A549 (cell line): ENCODE measurements at regions not wholly inside any gene's neighbourhood (a gene's known extent, or its start where the extent isn't known, plus 50 kb on each side); places are given as distances from the start of the nearest gene placed in this dataset.

Source experiments
- ATAC-seq, 2 experiments: fragments of 200-7000 bp in 1 of 2; fragments of >200 bp in 1 of 2; cut with Nextera tagmentation in 1 of 2; cut with Tn5 transposase in 1 of 2; 3 replicates each; pipeline versions ENCODE4 v1.8.0 to v1.9.1; 2018 to 2020; ENCODE audit warnings: mild to moderate bottlenecking in 1 of 2, moderate library complexity in 1 of 2
- CTCF ChIA-PET: fragments of 300-600 bp; sonication (Branson Sonifier 250); formaldehyde crosslinking; extraction: SDS; loops from one replicate; lab custom pipeline; 2021; ENCODE audit warnings: antibody characterized with exemption, inconsistent platforms; lab: Yijun Ruan, JAX
- POLR2A ChIA-PET: fragments of 350-600 bp; formaldehyde crosslinking; extraction: SDS; loops from one replicate; lab custom pipeline; 2021; ENCODE audit warnings: antibody characterized with exemption, inconsistent platforms; lab: Yijun Ruan, JAX
- DNase-seq, 2 experiments: peaks; one replicate each; pipeline versions ENCODE4 v3.0.0 to v3.0.0-alpha.2; 2011 to 2016; ENCODE audit warnings: low read depth in 1 of 2, low spot score in 1 of 2
- FAIRE-seq: peaks from 2 replicates; lab custom pipeline; 2011; peaks lifted over from hg19 to GRCh38; lab: Jason Lieb, UNC
- H3K27ac ChIP-seq, 2 experiments: fragments of >200 bp; sonication (Bioruptor Twin); formaldehyde crosslinking; 3 replicates each; pipeline ENCODE4 v1.5.1; 2016 to 2017
- H3K4me1 ChIP-seq: fragments of >200 bp; sonication (Bioruptor Twin); formaldehyde crosslinking; 3 replicates; pipeline ENCODE4 v1.6.1; 2016
- H3K4me2 ChIP-seq: fragments of >200 bp; sonication (Bioruptor Twin); formaldehyde crosslinking; 3 replicates; pipeline ENCODE4 v1.6.1; 2016
- H3K4me3 ChIP-seq: fragments of >200 bp; sonication (Bioruptor Twin); formaldehyde crosslinking; 3 replicates; pipeline ENCODE4 v1.5.1; 2016
- H3K9me3 ChIP-seq: fragments of >200 bp; sonication (Bioruptor Twin); formaldehyde crosslinking; 3 replicates; pipeline ENCODE4 v1.6.1; 2016
- CBX8 ChIP-seq: fragments of 200-600 bp; sonication (generic); IDR thresholded peaks from 2 replicates; pipeline ENCODE4 v1.6.1; 2016
- CEBPB ChIP-seq, 2 experiments: fragments of >200 bp in 1 of 2; sonication (Bioruptor Twin) in 1 of 2; formaldehyde crosslinking in 1 of 2; IDR thresholded peaks; 2 replicates each; pipeline ENCODE4 v1.6.1; 2012 to 2016
- CHD2 ChIP-seq: fragments of 150-350 bp; IDR thresholded peaks from 2 replicates; pipeline ENCODE4 v1.6.1; 2014; ENCODE audit warnings: low read length; ENCODE audit not compliant: partially characterized antibody
- CHD4 ChIP-seq: fragments of 200-600 bp; sonication (generic); IDR thresholded peaks from 2 replicates; pipeline ENCODE4 v1.6.1; 2016; ENCODE audit warnings: antibody characterized with exemption, mild to moderate bottlenecking, borderline replicate concordance
- EHF ChIP-seq: fragments of 250-450 bp; sonication (Bioruptor Pico); IDR thresholded peaks from 2 replicates; pipeline ENCODE4 v1.5.0; 2020; ENCODE audit warnings: mild to moderate bottlenecking
- EHMT2 ChIP-seq: fragments of 200-600 bp; sonication (generic); IDR thresholded peaks from 2 replicates; pipeline ENCODE4 v1.6.1; 2016; ENCODE audit warnings: antibody characterized with exemption, low read depth, mild to moderate bottlenecking, moderate library complexity
- EP300 ChIP-seq, 2 experiments: fragments of >200 bp; sonication (Bioruptor Twin); formaldehyde crosslinking; IDR thresholded peaks; 2 replicates in 1 of 2; 3 replicates in 1 of 2; pipeline ENCODE4 v1.6.1; 2016 to 2017
- HDAC2 ChIP-seq: fragments of 200-600 bp; sonication (generic); IDR thresholded peaks from 2 replicates; pipeline ENCODE4 v1.6.1; 2016
- HEYL ChIP-seq: fragments of 250-450 bp; sonication (Bioruptor Pico); IDR thresholded peaks from 2 replicates; pipeline ENCODE4 v1.8.0; 2021; ENCODE audit warnings: mild to moderate bottlenecking, moderate library complexity
- HOXB13 ChIP-seq: fragments of 250-450 bp; sonication (Bioruptor Pico); IDR thresholded peaks from 2 replicates; pipeline ENCODE4 v1.5.0; 2020; ENCODE audit warnings: low read depth, mild to moderate bottlenecking, moderate library complexity
- JUN ChIP-seq, 2 experiments: fragments of >200 bp; sonication (Bioruptor Twin); formaldehyde crosslinking; IDR thresholded peaks; 2 replicates in 1 of 2; 3 replicates in 1 of 2; pipeline ENCODE4 v1.6.1; 2016 to 2017
- JUNB ChIP-seq: fragments of >200 bp; sonication (Bioruptor Twin); formaldehyde crosslinking; IDR thresholded peaks from 2 replicates; pipeline ENCODE4 v1.6.1; 2016
- MYC ChIP-seq: IDR thresholded peaks from 2 replicates; pipeline ENCODE4 v1.6.1; 2012; ENCODE audit warnings: mild to moderate bottlenecking, inconsistent platforms, low read length, improper control_type of control experiment, borderline replicate concordance
- NR3C1 ChIP-seq: fragments of >200 bp; sonication (Bioruptor Twin); formaldehyde crosslinking; IDR thresholded peaks from 3 replicates; pipeline ENCODE4 v1.6.1; 2017
- POLR2A ChIP-seq: IDR thresholded peaks from 2 replicates; pipeline ENCODE4 v1.6.1; 2012; ENCODE audit warnings: mild to moderate bottlenecking, low read length
- POLR2AphosphoS2 ChIP-seq: conservative IDR thresholded peaks from 2 replicates; pipeline ENCODE4 v1.6.1; 2012; ENCODE audit warnings: low read length, improper control_type of control experiment, inconsistent platforms
- RAD21 ChIP-seq, 2 experiments: fragments of >200 bp in 1 of 2; sonication (Bioruptor Twin) in 1 of 2; formaldehyde crosslinking in 1 of 2; IDR thresholded peaks in 1 of 2; conservative IDR thresholded peaks in 1 of 2; 2 replicates in 1 of 2; 3 replicates in 1 of 2; pipeline ENCODE4 v1.6.1; 2012 to 2018; ENCODE audit warnings: inconsistent platforms in 1 of 2
- RFX5 ChIP-seq: fragments of 450-650 bp; IDR thresholded peaks from 2 replicates; pipeline ENCODE4 v1.7.1; 2014; ENCODE audit warnings: antibody characterized with exemption, mild to moderate bottlenecking, moderate library complexity
- SMC3 ChIP-seq: fragments of >200 bp; sonication (Bioruptor Twin); formaldehyde crosslinking; IDR thresholded peaks from 3 replicates; pipeline ENCODE4 v1.6.1; 2018; ENCODE audit warnings: inconsistent platforms
- TP53 ChIP-seq: fragments of 250-450 bp; sonication (Bioruptor Pico); IDR thresholded peaks from 2 replicates; pipeline ENCODE4 v1.5.0; 2021; ENCODE audit warnings: mild to moderate bottlenecking, moderate library complexity
- ZC3H11A ChIP-seq: fragments of 450-650 bp; IDR thresholded peaks from 2 replicates; pipeline ENCODE4 v1.6.1; 2014; ENCODE audit warnings: antibody characterized with exemption, mild to moderate bottlenecking
- ZSCAN20 ChIP-seq: fragments of 250-450 bp; sonication (Bioruptor Pico); IDR thresholded peaks from 2 replicates; pipeline ENCODE4 v1.8.0; 2022; ENCODE audit warnings: mild to moderate bottlenecking, moderate library complexity
- WGBS: methylation state at CpG from one replicate; pipeline ENCODE4 v1.1.6; 2017; ENCODE audit errors: missing lambda C conversion rate; 5-methylcytosine and 5-hydroxymethylcytosine counted together
- TF ChIP-seq, protein P1 (sequence below): fragments of 200-600 bp; sonication (generic); IDR thresholded peaks from 2 replicates; pipeline ENCODE4 v1.6.1; 2016; ENCODE audit warnings: antibody characterized with exemption, mild to moderate bottlenecking, moderate library complexity
- TF ChIP-seq, protein P2 (sequence below): fragments of >200 bp; sonication (Bioruptor Twin); formaldehyde crosslinking; IDR thresholded peaks from 3 replicates; pipeline ENCODE4 v1.5.1; 2016
- TF ChIP-seq, protein P3 (sequence below): fragments of >200 bp; sonication (Bioruptor Twin); formaldehyde crosslinking; IDR thresholded peaks from 3 replicates; pipeline ENCODE4 v1.6.1; 2016
- TF ChIP-seq, protein P4 (sequence below): IDR thresholded peaks from 2 replicates; pipeline ENCODE4 v1.6.1; 2012; ENCODE audit warnings: low read depth, borderline replicate concordance

DNA sequence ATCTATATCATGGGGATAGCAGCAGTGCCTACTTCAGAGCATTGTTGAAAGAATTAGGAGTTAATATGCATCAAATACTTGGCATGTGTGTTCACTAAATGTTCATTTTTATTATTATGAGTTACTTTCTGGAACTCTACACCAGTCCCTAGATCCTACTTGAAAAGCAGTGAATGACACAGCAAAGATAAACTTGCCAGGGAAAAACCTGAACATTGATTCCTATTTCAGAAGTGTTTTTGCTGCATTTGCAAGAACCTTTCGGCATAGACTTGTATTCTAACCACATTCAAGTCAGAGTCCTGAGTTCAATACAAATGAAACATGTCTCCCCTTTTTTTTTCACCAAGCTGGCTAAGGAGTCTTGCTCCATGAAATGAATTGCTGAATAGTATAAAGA, 187.4 kb upstream of the TAB2 start:
- Histone ChIP-seq H3K27ac (no peak overlapping the region), H3K4me3 (no peak overlapping the region), H3K4me1 (0 out of 3 replicates have a peak, but pooled peaks cover 5% of the 10 kb centered on the region), H3K9me3 (0 out of 3 replicates have a peak, but pooled peaks cover 4% of the 10 kb centered on the region)
- TF ChIP-seq JUN (IDR thresholded peaks at IDR 0.05) (no peak), CBX8 (no peak), EHMT2 (no peak), EP300 (IDR thresholded peaks at IDR 0.05) (no peak), JUNB (no peak), POLR2AphosphoS2 (no peak), RFX5 (no peak), POLR2A (no peak), HEYL (no peak), ZSCAN20 (CRISPR knock-in tag) (no peak), EHF (CRISPR knock-in tag) (no peak), CHD2 (no peak), ZC3H11A (no peak), CHD4 (no peak)
- TF ChIP-seq, protein P1, sequence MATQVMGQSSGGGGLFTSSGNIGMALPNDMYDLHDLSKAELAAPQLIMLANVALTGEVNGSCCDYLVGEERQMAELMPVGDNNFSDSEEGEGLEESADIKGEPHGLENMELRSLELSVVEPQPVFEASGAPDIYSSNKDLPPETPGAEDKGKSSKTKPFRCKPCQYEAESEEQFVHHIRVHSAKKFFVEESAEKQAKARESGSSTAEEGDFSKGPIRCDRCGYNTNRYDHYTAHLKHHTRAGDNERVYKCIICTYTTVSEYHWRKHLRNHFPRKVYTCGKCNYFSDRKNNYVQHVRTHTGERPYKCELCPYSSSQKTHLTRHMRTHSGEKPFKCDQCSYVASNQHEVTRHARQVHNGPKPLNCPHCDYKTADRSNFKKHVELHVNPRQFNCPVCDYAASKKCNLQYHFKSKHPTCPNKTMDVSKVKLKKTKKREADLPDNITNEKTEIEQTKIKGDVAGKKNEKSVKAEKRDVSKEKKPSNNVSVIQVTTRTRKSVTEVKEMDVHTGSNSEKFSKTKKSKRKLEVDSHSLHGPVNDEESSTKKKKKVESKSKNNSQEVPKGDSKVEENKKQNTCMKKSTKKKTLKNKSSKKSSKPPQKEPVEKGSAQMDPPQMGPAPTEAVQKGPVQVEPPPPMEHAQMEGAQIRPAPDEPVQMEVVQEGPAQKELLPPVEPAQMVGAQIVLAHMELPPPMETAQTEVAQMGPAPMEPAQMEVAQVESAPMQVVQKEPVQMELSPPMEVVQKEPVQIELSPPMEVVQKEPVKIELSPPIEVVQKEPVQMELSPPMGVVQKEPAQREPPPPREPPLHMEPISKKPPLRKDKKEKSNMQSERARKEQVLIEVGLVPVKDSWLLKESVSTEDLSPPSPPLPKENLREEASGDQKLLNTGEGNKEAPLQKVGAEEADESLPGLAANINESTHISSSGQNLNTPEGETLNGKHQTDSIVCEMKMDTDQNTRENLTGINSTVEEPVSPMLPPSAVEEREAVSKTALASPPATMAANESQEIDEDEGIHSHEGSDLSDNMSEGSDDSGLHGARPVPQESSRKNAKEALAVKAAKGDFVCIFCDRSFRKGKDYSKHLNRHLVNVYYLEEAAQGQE = no peak
- TF ChIP-seq, protein P2, sequence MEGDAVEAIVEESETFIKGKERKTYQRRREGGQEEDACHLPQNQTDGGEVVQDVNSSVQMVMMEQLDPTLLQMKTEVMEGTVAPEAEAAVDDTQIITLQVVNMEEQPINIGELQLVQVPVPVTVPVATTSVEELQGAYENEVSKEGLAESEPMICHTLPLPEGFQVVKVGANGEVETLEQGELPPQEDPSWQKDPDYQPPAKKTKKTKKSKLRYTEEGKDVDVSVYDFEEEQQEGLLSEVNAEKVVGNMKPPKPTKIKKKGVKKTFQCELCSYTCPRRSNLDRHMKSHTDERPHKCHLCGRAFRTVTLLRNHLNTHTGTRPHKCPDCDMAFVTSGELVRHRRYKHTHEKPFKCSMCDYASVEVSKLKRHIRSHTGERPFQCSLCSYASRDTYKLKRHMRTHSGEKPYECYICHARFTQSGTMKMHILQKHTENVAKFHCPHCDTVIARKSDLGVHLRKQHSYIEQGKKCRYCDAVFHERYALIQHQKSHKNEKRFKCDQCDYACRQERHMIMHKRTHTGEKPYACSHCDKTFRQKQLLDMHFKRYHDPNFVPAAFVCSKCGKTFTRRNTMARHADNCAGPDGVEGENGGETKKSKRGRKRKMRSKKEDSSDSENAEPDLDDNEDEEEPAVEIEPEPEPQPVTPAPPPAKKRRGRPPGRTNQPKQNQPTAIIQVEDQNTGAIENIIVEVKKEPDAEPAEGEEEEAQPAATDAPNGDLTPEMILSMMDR = no peak
- TF ChIP-seq, protein P3, sequence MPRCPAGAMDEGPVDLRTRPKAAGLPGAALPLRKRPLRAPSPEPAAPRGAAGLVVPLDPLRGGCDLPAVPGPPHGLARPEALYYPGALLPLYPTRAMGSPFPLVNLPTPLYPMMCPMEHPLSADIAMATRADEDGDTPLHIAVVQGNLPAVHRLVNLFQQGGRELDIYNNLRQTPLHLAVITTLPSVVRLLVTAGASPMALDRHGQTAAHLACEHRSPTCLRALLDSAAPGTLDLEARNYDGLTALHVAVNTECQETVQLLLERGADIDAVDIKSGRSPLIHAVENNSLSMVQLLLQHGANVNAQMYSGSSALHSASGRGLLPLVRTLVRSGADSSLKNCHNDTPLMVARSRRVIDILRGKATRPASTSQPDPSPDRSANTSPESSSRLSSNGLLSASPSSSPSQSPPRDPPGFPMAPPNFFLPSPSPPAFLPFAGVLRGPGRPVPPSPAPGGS = no peak
- TF ChIP-seq, protein P4, sequence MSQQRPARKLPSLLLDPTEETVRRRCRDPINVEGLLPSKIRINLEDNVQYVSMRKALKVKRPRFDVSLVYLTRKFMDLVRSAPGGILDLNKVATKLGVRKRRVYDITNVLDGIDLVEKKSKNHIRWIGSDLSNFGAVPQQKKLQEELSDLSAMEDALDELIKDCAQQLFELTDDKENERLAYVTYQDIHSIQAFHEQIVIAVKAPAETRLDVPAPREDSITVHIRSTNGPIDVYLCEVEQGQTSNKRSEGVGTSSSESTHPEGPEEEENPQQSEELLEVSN = no peak
- TF ChIP-seq, all 56 proteins: peak for 0
- ATAC-seq (no peak), DNase-seq (no peak), FAIRE-seq (no peak)
- 80% methylated on average over 1 of the region's 1 CpG for WGBS
- no peak overlapping the region for H3K4me2 ChIP-seq
- ChIA-PET POLR2A (no interaction called here), CTCF (interaction anchor here (0.8 to 1.8 kb wide), 3 partner anchors 13 to 302 kb away, joined by 3 to 4 read pairs (median 3); no protein-coding TSS in a partner anchor)

DNA sequence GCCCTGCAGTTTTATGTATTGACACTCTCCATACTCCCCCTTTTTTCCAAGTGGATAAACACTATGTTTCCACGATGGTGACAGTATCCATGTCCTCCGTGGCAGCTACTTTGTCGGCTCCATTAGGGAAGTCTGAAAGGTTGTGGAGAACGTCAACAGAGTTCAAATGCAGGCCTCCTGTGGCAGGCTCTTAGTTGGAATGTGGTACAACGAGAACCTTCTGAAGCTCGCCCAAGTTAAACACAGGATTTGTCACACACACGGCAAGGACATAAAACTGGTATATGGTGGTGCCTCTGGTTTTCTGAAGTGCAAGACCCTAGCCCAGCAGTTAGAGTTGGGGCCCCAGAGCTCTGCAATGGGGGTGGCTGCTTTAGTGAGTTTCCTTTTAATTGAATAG, 187.0 kb upstream of the TAB2 start:
- DNase-seq = no peak
- Histone ChIP-seq H3K4me1 (0 out of 3 replicates have a peak, but pooled peaks cover 5% of the 10 kb centered on the region), H3K4me3 (no peak overlapping the region), H3K9me3 (0 out of 3 replicates have a peak, but pooled peaks cover 4% of the 10 kb centered on the region)
- 82% methylated on average over 7 of the region's 7 CpGs for WGBS
- TF ChIP-seq TP53 (no peak), RFX5 (no peak), EHF (CRISPR knock-in tag) (no peak), EHMT2 (no peak), ZC3H11A (no peak), CEBPB (IDR thresholded peaks at IDR 0.05) (no peak), HDAC2 (no peak), MYC (no peak), POLR2AphosphoS2 (no peak), HOXB13 (CRISPR knock-in tag) (no peak), SMC3 (no peak), NR3C1 (no peak), RAD21 (conservative IDR thresholded peaks at IDR 0.05 in 1 of 2, IDR thresholded peaks at IDR 0.05 in 1 of 2) (no peak)
- TF ChIP-seq, all 56 proteins: peak for 0
- no peak overlapping the region for H3K27ac ChIP-seq
- H3K4me2 ChIP-seq = no peak overlapping the region
- ChIA-PET POLR2A (no interaction called here), CTCF (interaction anchor here (0.8 to 1.8 kb wide), 3 partner anchors 13 to 302 kb away, joined by 3 to 4 read pairs (median 3); no protein-coding TSS in a partner anchor)
- no peak for FAIRE-seq
- no peak for ATAC-seq
